ENCODE measurements at regions not wholly inside any gene's neighbourhood (a gene's known extent, or its start where the extent isn't known, plus 50 kb on each side); places are given as distances from the start of the nearest gene placed in this dataset.

DNA sequence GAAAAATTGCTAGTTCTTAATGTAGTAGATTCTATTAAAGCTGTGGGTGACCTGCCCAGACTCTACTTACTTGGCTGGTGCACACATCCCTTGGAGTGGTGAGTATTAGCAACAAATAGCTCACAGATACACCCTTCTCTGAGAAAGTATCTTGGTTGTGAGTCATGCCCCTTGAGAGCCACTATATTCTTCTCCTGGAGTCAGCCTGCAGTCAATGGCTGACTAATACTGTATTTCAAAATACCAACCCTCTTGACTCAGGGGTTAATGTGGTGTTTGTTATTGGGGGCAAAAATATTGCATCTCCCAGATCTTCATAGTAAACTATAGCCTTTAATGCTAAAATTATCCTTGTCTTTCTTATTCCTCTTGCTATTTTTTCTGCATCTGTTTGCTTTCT, 354.9 kb downstream of the BMPER start:
- H3K4me3 Mint-ChIP-seq (ENCODE audit: unreplicated experiment): no peak overlapping the region
- H3K36me3 Mint-ChIP-seq (ENCODE audit: unreplicated experiment): no peaks in the 10 kb centered on the region
- no peak overlapping the region for H3K27ac Mint-ChIP-seq (ENCODE audit: unreplicated experiment)
- no peaks in the 10 kb centered on the region for H3K27me3 Mint-ChIP-seq (ENCODE audit: unreplicated experiment)
- TF ChIP-seq, protein P1, sequence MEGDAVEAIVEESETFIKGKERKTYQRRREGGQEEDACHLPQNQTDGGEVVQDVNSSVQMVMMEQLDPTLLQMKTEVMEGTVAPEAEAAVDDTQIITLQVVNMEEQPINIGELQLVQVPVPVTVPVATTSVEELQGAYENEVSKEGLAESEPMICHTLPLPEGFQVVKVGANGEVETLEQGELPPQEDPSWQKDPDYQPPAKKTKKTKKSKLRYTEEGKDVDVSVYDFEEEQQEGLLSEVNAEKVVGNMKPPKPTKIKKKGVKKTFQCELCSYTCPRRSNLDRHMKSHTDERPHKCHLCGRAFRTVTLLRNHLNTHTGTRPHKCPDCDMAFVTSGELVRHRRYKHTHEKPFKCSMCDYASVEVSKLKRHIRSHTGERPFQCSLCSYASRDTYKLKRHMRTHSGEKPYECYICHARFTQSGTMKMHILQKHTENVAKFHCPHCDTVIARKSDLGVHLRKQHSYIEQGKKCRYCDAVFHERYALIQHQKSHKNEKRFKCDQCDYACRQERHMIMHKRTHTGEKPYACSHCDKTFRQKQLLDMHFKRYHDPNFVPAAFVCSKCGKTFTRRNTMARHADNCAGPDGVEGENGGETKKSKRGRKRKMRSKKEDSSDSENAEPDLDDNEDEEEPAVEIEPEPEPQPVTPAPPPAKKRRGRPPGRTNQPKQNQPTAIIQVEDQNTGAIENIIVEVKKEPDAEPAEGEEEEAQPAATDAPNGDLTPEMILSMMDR (IDR thresholded peaks at IDR 0.05; ENCODE audit: partially characterized antibody, unreplicated experiment): no peak
- H3K9me3 Mint-ChIP-seq (ENCODE audit: unreplicated experiment): no peaks in the 10 kb centered on the region
- H3K4me1 Mint-ChIP-seq (ENCODE audit: low read depth, unreplicated experiment): no peaks in the 10 kb centered on the region
- no peak for DNase-seq

- Mint-ChIP-seq H3K27ac (ENCODE audit: unreplicated experiment) (no peak overlapping the region), H3K4me3 (ENCODE audit: unreplicated experiment) (no peak overlapping the region), H3K4me1 (ENCODE audit: low read depth, unreplicated experiment) (no peaks in the 10 kb centered on the region), H3K27me3 (ENCODE audit: unreplicated experiment) (no peaks in the 10 kb centered on the region), H3K9me3 (ENCODE audit: unreplicated experiment) (no peaks in the 10 kb centered on the region), H3K36me3 (ENCODE audit: unreplicated experiment) (no peaks in the 10 kb centered on the region)
- no peak for DNase-seq
- TF ChIP-seq, protein P1 (IDR thresholded peaks at IDR 0.05; ENCODE audit: partially characterized antibody, unreplicated experiment): no peak
These were observed 357.8 kb downstream of the BMPER start for GRCh38 chr7:34263168-34263567.

DNA sequence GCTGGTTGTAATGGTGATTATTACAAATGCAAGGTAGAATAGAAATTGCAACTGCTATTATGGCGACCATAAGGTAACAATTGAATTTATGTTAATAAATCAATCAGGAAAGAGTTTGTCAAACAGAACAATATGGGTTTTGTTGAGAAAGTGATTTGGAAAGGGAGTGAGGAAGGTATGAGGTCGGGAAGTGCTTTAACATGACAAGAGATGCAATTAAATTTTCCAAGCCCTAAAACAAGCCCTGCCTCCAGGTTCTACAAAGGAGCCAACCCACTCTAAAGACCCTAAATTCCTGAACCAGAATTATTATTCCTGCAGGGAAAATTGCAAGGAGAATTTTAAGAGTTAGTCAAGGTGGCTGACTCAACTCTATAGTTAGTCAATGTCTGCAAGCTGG, 363.7 kb downstream of the BMPER start:
- TF ChIP-seq, protein P1 (IDR thresholded peaks at IDR 0.05; ENCODE audit: partially characterized antibody, unreplicated experiment): no peak
- Mint-ChIP-seq H3K4me1 (ENCODE audit: low read depth, unreplicated experiment) (no peaks in the 10 kb centered on the region), H3K27ac (ENCODE audit: unreplicated experiment) (no peak overlapping the region), H3K36me3 (ENCODE audit: unreplicated experiment) (no peaks in the 10 kb centered on the region), H3K27me3 (ENCODE audit: unreplicated experiment) (no peaks in the 10 kb centered on the region), H3K9me3 (ENCODE audit: unreplicated experiment) (no peaks in the 10 kb centered on the region), H3K4me3 (ENCODE audit: unreplicated experiment) (no peak overlapping the region)
- DNase-seq: no peak

GRCh38 chr7:34275624-34276023, 370.3 kb downstream of the BMPER start:
- no peaks in the 10 kb centered on the region for H3K27me3 Mint-ChIP-seq (ENCODE audit: unreplicated experiment)
- H3K36me3 Mint-ChIP-seq (ENCODE audit: unreplicated experiment): no peaks in the 10 kb centered on the region
- H3K4me1 Mint-ChIP-seq (ENCODE audit: low read depth, unreplicated experiment): no peaks in the 10 kb centered on the region
- TF ChIP-seq, protein P1 (IDR thresholded peaks at IDR 0.05; ENCODE audit: partially characterized antibody, unreplicated experiment): no peak
- no peak overlapping the region for H3K4me3 Mint-ChIP-seq (ENCODE audit: unreplicated experiment)
- H3K27ac Mint-ChIP-seq (ENCODE audit: unreplicated experiment): no peak overlapping the region
- DNase-seq: no peak
- H3K9me3 Mint-ChIP-seq (ENCODE audit: unreplicated experiment): no peaks in the 10 kb centered on the region

- no peaks in the 10 kb centered on the region for H3K4me1 Mint-ChIP-seq (ENCODE audit: low read depth, unreplicated experiment)
- no peaks in the 10 kb centered on the region for H3K36me3 Mint-ChIP-seq (ENCODE audit: unreplicated experiment)
- no peak overlapping the region for H3K4me3 Mint-ChIP-seq (ENCODE audit: unreplicated experiment)
- H3K27ac Mint-ChIP-seq (ENCODE audit: unreplicated experiment): no peak overlapping the region
- TF ChIP-seq, protein P1 (IDR thresholded peaks at IDR 0.05; ENCODE audit: partially characterized antibody, unreplicated experiment): no peak
- no peaks in the 10 kb centered on the region for H3K27me3 Mint-ChIP-seq (ENCODE audit: unreplicated experiment)
- no peaks in the 10 kb centered on the region for H3K9me3 Mint-ChIP-seq (ENCODE audit: unreplicated experiment)
- DNase-seq: no peak
These were observed 371.9 kb downstream of the BMPER start for GRCh38 chr7:34277016-34277802.

Data from glutamatergic neuron (in vitro differentiated cells).